Common myeloid progenitor, CD34-positive (primary cell): ENCODE measurements at regions not wholly inside any gene's neighbourhood (a gene's known extent, or its start where the extent isn't known, plus 50 kb on each side); places are given as distances from the start of the nearest gene placed in this dataset.

Experiments used
- CTCF ChIA-PET: fragments of 350-600 bp; sonication (Branson Sonifier 250); formaldehyde crosslinking; loops from one replicate; lab custom pipeline; 2021; ENCODE audit warnings: antibody characterized with exemption; lab: Charles Lee
- POLR2A ChIA-PET: fragments of 350-600 bp; sonication (Branson Sonifier 250); formaldehyde crosslinking; loops from one replicate; lab custom pipeline; 2021; ENCODE audit warnings: antibody characterized with exemption; lab: Charles Lee
- DNase-seq, 3 donors: peaks; one replicate each; pipeline versions ENCODE4 v3.0.0 to v3.0.0-alpha.2; 2013
- H3K27ac ChIP-seq, 2 experiments: 1 replicate in 1 of 2; 2 replicates in 1 of 2; pipeline ENCODE4 v1.7.0; 2013; ENCODE audit warnings: inconsistent platforms in 2 of 2, low read length in 2 of 2, mild to moderate bottlenecking in 2 of 2, low read depth in 1 of 2, moderate library complexity in 1 of 2; ENCODE audit not compliant: severe bottlenecking in 2 of 2, insufficient read depth in 1 of 2, poor library complexity in 1 of 2
- H3K27me3 ChIP-seq, 5 experiments: replicated peaks in 2 of 5; 1 replicate in 3 of 5; 2 replicates in 2 of 5; pipeline versions ENCODE4 v1.6.1 to v1.7.0; 2013; ENCODE audit warnings: low read length in 4 of 5, mild to moderate bottlenecking in 2 of 5, moderate library complexity in 2 of 5, inconsistent platforms in 1 of 5; ENCODE audit not compliant: insufficient read depth in 5 of 5, control insufficient read depth in 4 of 5
- H3K36me3 ChIP-seq, 4 experiments: 1 replicate in 2 of 4; 2 replicates in 2 of 4; pipeline versions ENCODE4 v1.6.1 to v1.7.0; 2013; ENCODE audit warnings: low read length in 3 of 4, control low read depth in 1 of 4, mild to moderate bottlenecking in 1 of 4; ENCODE audit not compliant: control insufficient read depth in 4 of 4, insufficient read depth in 4 of 4
- H3K4me1 ChIP-seq, 4 experiments: 1 replicate in 3 of 4; 2 replicates in 1 of 4; pipeline versions ENCODE4 v1.6.1 to v1.7.1; 2013; ENCODE audit warnings: low read length in 3 of 4, mild to moderate bottlenecking in 3 of 4, control low read depth in 1 of 4, inconsistent platforms in 1 of 4, moderate library complexity in 1 of 4; ENCODE audit not compliant: control insufficient read depth in 4 of 4, insufficient read depth in 4 of 4; ENCODE audit errors: control extremely low read depth in 1 of 4
- H3K4me3 ChIP-seq, 7 experiments: 1 replicate in 4 of 7; 2 replicates in 3 of 7; pipeline versions ENCODE4 v1.5.1 to v1.7.0; 2013; ENCODE audit warnings: mild to moderate bottlenecking in 7 of 7, low read length in 6 of 7, moderate library complexity in 6 of 7, inconsistent platforms in 2 of 7, low read depth in 2 of 7, control low read depth in 1 of 7; ENCODE audit not compliant: insufficient read depth in 4 of 7, control insufficient read depth in 1 of 7; ENCODE audit errors: extremely low read depth in 1 of 7
- H3K9me3 ChIP-seq, 5 experiments: 1 replicate in 4 of 5; 2 replicates in 1 of 5; pipeline versions ENCODE4 v1.6.1 to v1.7.1; 2013; ENCODE audit warnings: low read length in 4 of 5, mild to moderate bottlenecking in 2 of 5, inconsistent platforms in 1 of 5, low read depth in 1 of 5, moderate library complexity in 1 of 5; ENCODE audit not compliant: control insufficient read depth in 4 of 5, insufficient read depth in 2 of 5; ENCODE audit errors: control extremely low read depth in 1 of 5
- WGBS: methylation state at CpG from one replicate; pipeline ENCODE4 v1.1.5; 2013; ENCODE audit not compliant: insufficient coverage; 5-methylcytosine and 5-hydroxymethylcytosine counted together

- no peak overlapping the region for H3K4me3 ChIP-seq
- H3K27me3 ChIP-seq, result no peaks in the 10 kb centered on the region
- DNase-seq, result no peak
- POLR2A ChIA-PET, result no interaction called here
- CTCF ChIA-PET, result interaction anchor here (1.0 to 7.9 kb wide), 3 partner anchors 14 to 120 kb away, joined by 3 to 99 read pairs (median 5); no protein-coding TSS in a partner anchor
- H3K27ac ChIP-seq, result no peak overlapping the region
- 96% methylated on average over 10 of the region's 17 CpGs for WGBS
- H3K36me3 ChIP-seq, result no peaks in the 10 kb centered on the region
- no peaks in the 10 kb centered on the region for H3K9me3 ChIP-seq
- H3K4me1 ChIP-seq, result peaks cover 19 to 66% (median 34%) of the 10 kb centered on the region in 4 experiments
These were observed 93.4 kb upstream of the CHD2 start for GRCh38 chr15:92806763-92807162.

- H3K27ac ChIP-seq, result peak overlapping the region in 1 of 2 experiments; percentile 96
- no peaks in the 10 kb centered on the region for H3K9me3 ChIP-seq
- H3K36me3 ChIP-seq, result no peaks in the 10 kb centered on the region
- ChIA-PET CTCF (interaction anchor here (0.8 to 7.9 kb wide), 13 partner anchors 10 to 191 kb away, joined by 3 to 99 read pairs (median 4); partner anchors contain the start of gene CHD2), POLR2A (interaction anchor here (0.6 to 5.4 kb wide), 8 partner anchors 24 to 113 kb away, joined by 3 to 83 read pairs (median 14); partner anchors contain the start of gene CHD2)
- peak in 2 of 3 donors; percentile 34 to 41 for DNase-seq
- 66% methylated on average over 13 of the region's 14 CpGs for WGBS
- no peaks in the 10 kb centered on the region for H3K27me3 ChIP-seq
- peaks cover 19 to 58% (median 35%) of the 10 kb centered on the region in 4 experiments for H3K4me1 ChIP-seq
- peak overlapping the region in 6 of 7 experiments; percentile 35 to 81 (median 68) for H3K4me3 ChIP-seq
These were observed 92.1 kb upstream of the CHD2 start for GRCh38 chr15:92807971-92808571.

GRCh38 chr15:92808598-92809063 lies 91.5 kb upstream of the CHD2 start:
- peak overlapping the region in 1 of 2 experiments; percentile 96 for H3K27ac ChIP-seq
- H3K27me3 ChIP-seq, result no peaks in the 10 kb centered on the region
- 10% methylated on average over 19 of the region's 30 CpGs for WGBS
- no peaks in the 10 kb centered on the region for H3K9me3 ChIP-seq
- peak overlapping the region; percentile 29 to 81 (median 70) for H3K4me3 ChIP-seq
- no peak for DNase-seq
- ChIA-PET POLR2A (interaction anchor here (0.6 to 5.4 kb wide), 16 partner anchors 8 to 112 kb away, joined by 3 to 83 read pairs (median 4); partner anchors contain the start of gene CHD2), CTCF (interaction anchor here (0.6 to 7.9 kb wide), 14 partner anchors 11 to 192 kb away, joined by 3 to 99 read pairs (median 6); partner anchors contain the start of gene CHD2)
- no peaks in the 10 kb centered on the region for H3K36me3 ChIP-seq
- peaks cover 19 to 53% (median 35%) of the 10 kb centered on the region in 4 experiments for H3K4me1 ChIP-seq

- ChIA-PET CTCF (interaction anchor here (0.6 to 7.9 kb wide), 20 partner anchors 10 to 145 kb away, joined by 3 to 99 read pairs (median 4); partner anchors contain the start of gene CHD2), POLR2A (interaction anchor here (0.7 to 5.4 kb wide), 20 partner anchors 8 to 128 kb away, joined by 3 to 83 read pairs (median 4); partner anchors contain the start of gene CHD2)
- WGBS, result 1% methylated on average over 66 of the region's 80 CpGs
- DNase-seq, result peak; percentile 98 to 99 (median 99)
- peak overlapping the region; percentile 29 to 81 (median 75) for H3K4me3 ChIP-seq
- H3K27me3 ChIP-seq, result no peaks in the 10 kb centered on the region
- no peaks in the 10 kb centered on the region for H3K9me3 ChIP-seq
- no peaks in the 10 kb centered on the region for H3K36me3 ChIP-seq
- H3K4me1 ChIP-seq, result peaks cover 19 to 50% (median 33%) of the 10 kb centered on the region in 4 experiments
- peak overlapping the region; percentile 96 for H3K27ac ChIP-seq
These were observed 90.9 kb upstream of the CHD2 start for GRCh38 chr15:92809064-92809879.

GRCh38 chr15:92809880-92810361 lies 90.2 kb upstream of the CHD2 start:
- POLR2A ChIA-PET, result interaction anchor here (0.7 to 5.4 kb wide), 15 partner anchors 7 to 127 kb away, joined by 3 to 83 read pairs (median 5); partner anchors contain the start of gene CHD2
- peak overlapping the region in 6 of 7 experiments; percentile 60 to 81 (median 77) for H3K4me3 ChIP-seq
- no peaks in the 10 kb centered on the region for H3K9me3 ChIP-seq
- CTCF ChIA-PET, result interaction anchor here (0.6 to 7.9 kb wide), 15 partner anchors 9 to 135 kb away, joined by 3 to 99 read pairs (median 5); partner anchors contain the start of gene CHD2
- peak in 2 of 3 donors; percentile 73 to 80 for DNase-seq
- H3K4me1 ChIP-seq, result peaks cover 19 to 45% (median 31%) of the 10 kb centered on the region in 4 experiments
- H3K27me3 ChIP-seq, result no peaks in the 10 kb centered on the region
- 0% methylated on average over 5 of the region's 12 CpGs for WGBS
- H3K36me3 ChIP-seq, result no peaks in the 10 kb centered on the region
- H3K27ac ChIP-seq, result peak overlapping the region; percentile 96

- H3K4me3 ChIP-seq, result peak overlapping the region in 6 of 7 experiments; percentile 51 to 81 (median 77)
- DNase-seq, result peak in 2 of 3 donors; percentile 45 to 46
- 8% methylated on average over 2 of the region's 10 CpGs for WGBS
- H3K9me3 ChIP-seq, result no peaks in the 10 kb centered on the region
- peaks cover 19 to 39% (median 31%) of the 10 kb centered on the region in 4 experiments for H3K4me1 ChIP-seq
- CTCF ChIA-PET, result interaction anchor here (0.6 to 7.9 kb wide), 14 partner anchors 9 to 134 kb away, joined by 3 to 99 read pairs (median 8); partner anchors contain the start of gene CHD2
- POLR2A ChIA-PET, result interaction anchor here (0.7 to 5.4 kb wide), 10 partner anchors 9 to 126 kb away, joined by 3 to 83 read pairs (median 9); partner anchors contain the start of gene CHD2
- no peaks in the 10 kb centered on the region for H3K36me3 ChIP-seq
- H3K27ac ChIP-seq, result peak overlapping the region; percentile 96
- H3K27me3 ChIP-seq, result no peaks in the 10 kb centered on the region
These were observed 89.5 kb upstream of the CHD2 start for GRCh38 chr15:92810418-92811138.
